ENCODE measurements at regions not wholly inside any gene's neighbourhood (a gene's known extent, or its start where the extent isn't known, plus 50 kb on each side); places are given as distances from the start of the nearest gene placed in this dataset.

- TF ChIP-seq CTCF (IDR thresholded peaks at IDR 0.05): no peak
- TF ChIP-seq POLR2AphosphoS5 (IDR thresholded peaks at IDR 0.05): no peak
These were observed 690.8 kb downstream of the INHBA start for GRCh38 chr7:41012041-41012440.
